Pancreas (tissue), 10 donors: ENCODE measurements at regions not wholly inside any gene's neighbourhood (a gene's known extent, or its start where the extent isn't known, plus 50 kb on each side); places are given as distances from the start of the nearest gene placed in this dataset.

Experiments
- ATAC-seq, 4 donors: fragments of 200-7000 bp; cut with Tn5 transposase; one replicate each; pipeline versions ENCODE4 v1.8.0 to v1.9.1; 2020; ENCODE audit warnings: mild to moderate bottlenecking in 4 of 4, moderate library complexity in 4 of 4
- DNase-seq, 6 donors: peaks; one replicate each; pipeline ENCODE4 v3.0.0-alpha.2; 2020
- FAIRE-seq: peaks from 2 replicates; lab custom pipeline; 2012; peaks lifted over from hg19 to GRCh38; lab: Jason Lieb, UNC
- H3K27ac ChIP-seq, 4 donors: fragments of 200-600 bp; sonication (generic); 1 replicate in 3 of 4; 2 replicates in 1 of 4; pipeline versions ENCODE4 v1.5.0 to v1.8.0; 2020
- H3K27me3 ChIP-seq, 4 donors: fragments of 200-600 bp; one replicate each; pipeline ENCODE4 v1.8.0; 2021
- H3K36me3 ChIP-seq, 3 donors: fragments of 200-600 bp; sonication (generic) in 1 of 3; one replicate each; pipeline versions ENCODE4 v1.5.0 to v1.8.0; 2020 to 2021
- H3K4me1 ChIP-seq, 3 donors: fragments of 200-600 bp; one replicate each; pipeline ENCODE4 v1.8.0; 2021
- H3K4me3 ChIP-seq, 4 donors: fragments of 200-600 bp; sonication (generic) in 2 of 4; one replicate each; pipeline versions ENCODE4 v1.5.0 to v1.8.0; 2020 to 2021
- H3K9me3 ChIP-seq, 4 donors: fragments of 200-600 bp; one replicate each; pipeline ENCODE4 v1.8.0; 2021
- CTCF ChIP-seq, 4 donors: fragments of 200-600 bp; sonication (generic) in 3 of 4; IDR thresholded peaks; one replicate each; pipeline versions ENCODE4 v1.5.0 to v1.8.0; 2021; ENCODE audit warnings: antibody characterized with exemption in 4 of 4
- WGBS, 2 donors: extraction: QIAGEN DNeasy Blood & Tissue Kit; methylation state at CpG; one replicate each; pipeline ENCODE4 v1.1.7; 2013; 5-methylcytosine and 5-hydroxymethylcytosine counted together
- intact Hi-C, 3 donors: fragments of 100-400 bp; cut with DNase I; formaldehyde crosslinking; loops; one replicate each; pipeline versions ENCODE4 v1.11.1 to v1.14.2; 2022
- donor health status: healthy with polysubstance abuse.
- donor health status: DM: no; HTN: no; CAD: no; lungs with moderate emphysema.
- donor health status: DM: no; HTN: no; CAD: no.
- donor health status: control.
- donor health status: control.
- donor health status: Bipolar disorder and iron deficiency.
- donor health status: DM: yes; HTN: yes; CAD: no.
- donor health status: DM: no; HTN: no; CAD: no.
- donor health status: DM: no; HTN: no; CAD: no.
- donor health status: DM: yes; HTN: yes; CAD: no.

- WGBS, 2 donors: 79 to 80% methylated on average over 9 of the region's 9 CpGs
- H3K9me3 ChIP-seq: no peaks in the 10 kb centered on the region
These were observed 136.4 kb downstream of the KIF26A start for GRCh38 chr14:104274806-104275205.

GRCh38 chr14:104277416-104278213, 139.2 kb downstream of the KIF26A start:
- Histone ChIP-seq H3K4me3 (no peak overlapping the region), H3K27me3 (peaks cover 0 to 6% (median 0%) of the 10 kb centered on the region in 4 donors), H3K27ac (no peak overlapping the region), H3K9me3 (no peaks in the 10 kb centered on the region), H3K36me3 (no peaks in the 10 kb centered on the region), H3K4me1 (no peaks in the 10 kb centered on the region)
- DNase-seq (peak in 4 of 6 donors; percentile 5 to 32 (median 20)), ATAC-seq (no peak), FAIRE-seq (no peak)
- 72 to 86% methylated on average over 29 to 30 of the region's 30 CpGs for WGBS, 2 donors
- TF ChIP-seq CTCF (IDR thresholded peaks at IDR 0.05): no peak
- intact Hi-C loops: no loop called here

More at GRCh38 chr14:104274806-104275205, 136.4 kb downstream of the KIF26A start:
- H3K27ac ChIP-seq: no peak overlapping the region
- DNase-seq (peak in 1 of 6 donors; percentile 39), FAIRE-seq (no peak), ATAC-seq (no peak)
- H3K4me3 ChIP-seq: no peak overlapping the region
- no peaks in the 10 kb centered on the region for H3K36me3 ChIP-seq
- no peak for TF ChIP-seq CTCF (IDR thresholded peaks at IDR 0.05)
- H3K27me3 ChIP-seq: peaks cover 0 to 6% (median 0%) of the 10 kb centered on the region in 4 donors
- intact Hi-C loops: no loop called here
- no peaks in the 10 kb centered on the region for H3K4me1 ChIP-seq

GRCh38 chr14:104278214-104278534, 139.8 kb downstream of the KIF26A start:
- ATAC-seq (no peak), DNase-seq (no peak), FAIRE-seq (no peak)
- TF ChIP-seq CTCF (IDR thresholded peaks at IDR 0.05): no peak
- Histone ChIP-seq H3K27me3 (peaks cover 0 to 6% (median 0%) of the 10 kb centered on the region in 4 donors), H3K4me1 (no peaks in the 10 kb centered on the region), H3K36me3 (no peaks in the 10 kb centered on the region), H3K4me3 (no peak overlapping the region), H3K27ac (no peak overlapping the region), H3K9me3 (no peaks in the 10 kb centered on the region)
- 74 to 79% methylated on average over 4 of the region's 4 CpGs for WGBS, 2 donors
- intact Hi-C loops: no loop called here

- Histone ChIP-seq H3K4me1 (no peaks in the 10 kb centered on the region), H3K9me3 (no peaks in the 10 kb centered on the region), H3K4me3 (no peak overlapping the region), H3K27ac (no peak overlapping the region), H3K36me3 (no peaks in the 10 kb centered on the region), H3K27me3 (peaks cover 0 to 6% (median 0%) of the 10 kb centered on the region in 4 donors)
- ATAC-seq: no peak
- peak in 4 of 6 donors; percentile 4 to 50 (median 24) for DNase-seq
- FAIRE-seq: no peak
- intact Hi-C loops: no loop called here
- 80 to 90% methylated on average over 32 of the region's 32 CpGs for WGBS, 2 donors
- TF ChIP-seq CTCF (IDR thresholded peaks at IDR 0.05): no peak
These were observed 141.9 kb downstream of the KIF26A start for GRCh38 chr14:104280085-104280901.
